Left cardiac atrium (tissue), 4 donors: ENCODE measurements at regions not wholly inside any gene's neighbourhood (a gene's known extent, or its start where the extent isn't known, plus 50 kb on each side); places are given as distances from the start of the nearest gene placed in this dataset.

Source experiments
- ATAC-seq, 2 donors: fragments of 200-7000 bp; cut with Tn5 transposase; one replicate each; pipeline ENCODE4 v1.9.1; 2020; ENCODE audit warnings: mild to moderate bottlenecking in 2 of 2, moderate library complexity in 2 of 2
- DNase-seq: peaks from one replicate; pipeline ENCODE4 v3.0.0-alpha.2; 2020
- intact Hi-C, 2 donors: fragments of 100-400 bp; cut with DNase I; formaldehyde crosslinking; loops; one replicate each; pipeline versions ENCODE4 v1.14.1 to v1.15.1; 2022 to 2023
- donor health status: DM: no; HTN: yes; CAD: no.
- donor health status: DM: no; HTN: yes; CAD: no; lungs with severe emphysema.
- donor health status: DM: yes; HTN: yes; CAD: no.
- donor health status: Dilated cardiomyopathy.

- no peak for DNase-seq
- intact Hi-C loops: no loop called here
- ATAC-seq: no peak
Measured at GRCh38 chr2:82507657-82508056, 1951.4 kb downstream of the SUCLG1 start.

- no peak for DNase-seq
- intact Hi-C loops: no loop called here
- no peak for ATAC-seq
Measured at GRCh38 chr2:82501217-82501616, 1957.9 kb downstream of the SUCLG1 start.

- intact Hi-C loops: no loop called here
- ATAC-seq (no peak), DNase-seq (no peak)
Measured at GRCh38 chr2:82498777-82499443, 1960.2 kb downstream of the SUCLG1 start.

GRCh38 chr2:82494739-82495138 lies 1964.3 kb downstream of the SUCLG1 start:
- intact Hi-C loops: no loop called here
- DNase-seq (no peak), ATAC-seq (no peak)

GRCh38 chr2:82491591-82491990 lies 1967.5 kb downstream of the SUCLG1 start:
- ATAC-seq (no peak), DNase-seq (no peak)
- intact Hi-C loops: no loop called here

- intact Hi-C loops: no loop called here
- DNase-seq: no peak
- no peak for ATAC-seq
Measured at GRCh38 chr2:82487354-82487753, 1971.7 kb downstream of the SUCLG1 start.

GRCh38 chr2:82485701-82486100 lies 1973.4 kb downstream of the SUCLG1 start:
- ATAC-seq: no peak
- intact Hi-C loops: no loop called here
- no peak for DNase-seq

GRCh38 chr2:82481207-82481606 lies 1977.9 kb downstream of the SUCLG1 start:
- intact Hi-C loops: no loop called here
- no peak for ATAC-seq
- DNase-seq: no peak

- intact Hi-C loops: no loop called here
- no peak for DNase-seq
- no peak for ATAC-seq
Measured at GRCh38 chr2:82478641-82479040, 1980.4 kb downstream of the SUCLG1 start.

- no peak for ATAC-seq
- DNase-seq: no peak
- intact Hi-C loops: no loop called here
Measured at GRCh38 chr2:82476094-82476493, 1983.0 kb downstream of the SUCLG1 start.

GRCh38 chr2:82428251-82428650 lies 2030.8 kb downstream of the SUCLG1 start:
- intact Hi-C loops: no loop called here
- DNase-seq (no peak), ATAC-seq (no peak)

- intact Hi-C loops: no loop called here
- ATAC-seq (no peak), DNase-seq (no peak)
Measured at GRCh38 chr2:82412021-82412420, 2047.1 kb downstream of the SUCLG1 start.

- intact Hi-C loops: no loop called here
- DNase-seq: no peak
- no peak for ATAC-seq
Measured at GRCh38 chr2:82411071-82411470, 2048.0 kb downstream of the SUCLG1 start.

- intact Hi-C loops: no loop called here
- DNase-seq (no peak), ATAC-seq (no peak)
Measured at GRCh38 chr2:82395531-82395930, 2063.5 kb downstream of the SUCLG1 start.

- ATAC-seq (no peak), DNase-seq (no peak)
- intact Hi-C loops: no loop called here
Measured at GRCh38 chr2:82391386-82391785, 2067.7 kb downstream of the SUCLG1 start.

GRCh38 chr2:82355622-82356021 lies 2051.1 kb upstream of the LRRTM1 start:
- ATAC-seq (no peak), DNase-seq (no peak)
- intact Hi-C loops: no loop called here

GRCh38 chr2:82345910-82346309 lies 2041.4 kb upstream of the LRRTM1 start:
- ATAC-seq (no peak), DNase-seq (no peak)
- intact Hi-C loops: no loop called here

GRCh38 chr2:82344670-82345069 lies 2040.1 kb upstream of the LRRTM1 start:
- ATAC-seq (no peak), DNase-seq (no peak)
- intact Hi-C loops: no loop called here

GRCh38 chr2:82342356-82342755 lies 2037.8 kb upstream of the LRRTM1 start:
- ATAC-seq: no peak
- intact Hi-C loops: no loop called here

GRCh38 chr2:82340578-82341053 lies 2036.1 kb upstream of the LRRTM1 start:
- intact Hi-C loops: no loop called here
- ATAC-seq: no peak
- DNase-seq: no peak

More at GRCh38 chr2:82342356-82342755, 2037.8 kb upstream of the LRRTM1 start:
- DNase-seq: no peak

- intact Hi-C loops: no loop called here
- ATAC-seq: no peak
Measured at GRCh38 chr2:82339805-82340204, 2035.3 kb upstream of the LRRTM1 start.

GRCh38 chr2:82333697-82334096 lies 2029.1 kb upstream of the LRRTM1 start:
- no peak for DNase-seq
- intact Hi-C loops: no loop called here
- ATAC-seq: no peak

More at GRCh38 chr2:82339805-82340204, 2035.3 kb upstream of the LRRTM1 start:
- DNase-seq: no peak
